ENCODE measurements at regions not wholly inside any gene's neighbourhood (a gene's known extent, or its start where the extent isn't known, plus 50 kb on each side); places are given as distances from the start of the nearest gene placed in this dataset.

GRCh38 chr3:72447059-72447946, 400.9 kb downstream of the SHQ1 start:
- FAIRE-seq (peak; percentile 56), DNase-seq (ENCODE audit: low read depth, low spot score) (peak; percentile 84)
- no peaks in the 10 kb centered on the region for H3K9me3 ChIP-seq (replicated peaks; ENCODE audit: control insufficient read depth, insufficient read depth, low read length)
- no peaks in the 10 kb centered on the region for H3K9me1 ChIP-seq (replicated peaks; ENCODE audit: control insufficient read depth, extremely low read depth, insufficient read depth, low read length)
- no peak overlapping the region for H3K27ac ChIP-seq (ENCODE audit: insufficient read depth, low read depth, low read length)
- H3K27me3 ChIP-seq (ENCODE audit: control insufficient read depth in 2 of 2, insufficient read depth in 2 of 2, low read length in 2 of 2) = peaks cover 11 to 14% of the 10 kb centered on the region in 2 experiments
- no peaks in the 10 kb centered on the region for H3K36me3 ChIP-seq (ENCODE audit: control insufficient read depth in 2 of 2, extremely low read depth in 1 of 2, insufficient read depth in 2 of 2, low read length in 2 of 2)
- no TSS peak for BruUV-seq (replicated peaks)
- intact Hi-C loops (cut with micrococcal nuclease) = loop anchor here (1.0 to 10.0 kb wide), 8 partner anchors 36 to 723 kb away; partner anchors contain the start of gene EIF4E3
- POLR2A ChIA-PET = no interaction called here
- H3K9ac ChIP-seq (replicated peaks; ENCODE audit: extremely low read depth, insufficient read depth, low read length) = peak overlapping the region; percentile 17
- CTCF ChIA-PET = interaction anchor here (0.8 to 1.7 kb wide), 3 partner anchors 20 to 460 kb away, joined by 3 to 4 read pairs (median 3); no protein-coding TSS in a partner anchor
- H4K20me1 ChIP-seq (replicated peaks; ENCODE audit: control insufficient read depth, extremely low read depth, insufficient read depth, low read length) = peaks cover 9% of the 10 kb centered on the region
- TF ChIP-seq, protein P1, sequence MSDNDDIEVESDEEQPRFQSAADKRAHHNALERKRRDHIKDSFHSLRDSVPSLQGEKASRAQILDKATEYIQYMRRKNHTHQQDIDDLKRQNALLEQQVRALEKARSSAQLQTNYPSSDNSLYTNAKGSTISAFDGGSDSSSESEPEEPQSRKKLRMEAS (IDR thresholded peaks at IDR 0.05; ENCODE audit: insufficient read depth, insufficient read length) = peak; percentile 44
- TF ChIP-seq POLR2AphosphoS5 (IDR thresholded peaks at IDR 0.05; ENCODE audit: insufficient read depth, low read depth, low read length) = no peak
- peak overlapping the region; percentile 49 for H3K4me2 ChIP-seq (ENCODE audit: insufficient read depth, low read length)
- peak overlapping the region; percentile 94 for H2AFZ ChIP-seq (ENCODE audit: low read depth, low read length)
- H3K4me3 ChIP-seq (replicated peaks in 1 of 3; ENCODE audit: insufficient read depth in 1 of 3, low read depth in 1 of 3, low read length in 3 of 3) = peak overlapping the region in 2 of 3 experiments; percentile 23 to 95
- H3K4me1 ChIP-seq (ENCODE audit: control insufficient read depth, extremely low read depth, insufficient read depth, low read length) = peaks cover 10% of the 10 kb centered on the region
- dilution Hi-C loops (cut with MboI; ENCODE audit: extremely low pct_ligation_motif_present, low sequenced_read_pairs) = no loop called here
- H3K79me2 ChIP-seq (ENCODE audit: control insufficient read depth, insufficient read depth, low read length) = peaks cover 37% of the 10 kb centered on the region

GRCh38 chr3:72446218-72447058, 401.8 kb downstream of the SHQ1 start, which contains the start of gene RYBP:
Gene RYBP, minus strand, starts transcription at chr3:72446621.
- CTCF ChIA-PET = interaction anchor here (1.0 to 1.7 kb wide), 3 partner anchors 21 to 143 kb away, joined by 3 to 4 read pairs (median 3); no protein-coding TSS in a partner anchor
- FAIRE-seq = no peak

More at GRCh38 chr3:72446218-72447058, 401.8 kb downstream of the SHQ1 start, which contains the start of gene RYBP:
- no peaks in the 10 kb centered on the region for H3K9me3 ChIP-seq (replicated peaks; ENCODE audit: control insufficient read depth, insufficient read depth, low read length)
- TF ChIP-seq POLR2A (IDR thresholded peaks at IDR 0.05; ENCODE audit: low read depth, low read length) (peak; percentile 34), GATA2 (IDR thresholded peaks at IDR 0.05; ENCODE audit: insufficient read depth, insufficient read length, low read depth, low read length) (no peak), CTCF (IDR thresholded peaks at IDR 0.05; ENCODE audit: extremely low read depth in 1 of 2, insufficient read depth in 1 of 2, low read depth in 1 of 2, low read length in 2 of 2) (peak in 1 of 2 donors; percentile 4)
- POLR2A ChIA-PET = no interaction called here
- peaks cover 40% of the 10 kb centered on the region for H3K79me2 ChIP-seq (ENCODE audit: control insufficient read depth, insufficient read depth, low read length)
- dilution Hi-C loops (cut with MboI; ENCODE audit: extremely low pct_ligation_motif_present, low sequenced_read_pairs) (no loop called here), intact Hi-C loops (cut with micrococcal nuclease) (loop anchor here (1.0 to 10.0 kb wide), 9 partner anchors 37 to 722 kb away; partner anchors contain the start of gene EIF4E3)
- peak within 1 kb of the TSS; percentile 58 for H3K27ac ChIP-seq (ENCODE audit: insufficient read depth, low read depth, low read length)
- BruUV-seq (replicated peaks) = no TSS peak
- H2AFZ ChIP-seq (ENCODE audit: low read depth, low read length) = peak within 1 kb of the TSS; percentile 94
- peaks cover 17% of the 10 kb centered on the region for H3K4me1 ChIP-seq (ENCODE audit: control insufficient read depth, extremely low read depth, insufficient read depth, low read length)
- peak; percentile 46 for DNase-seq (ENCODE audit: low read depth, low spot score)
- peaks cover 11% of the 10 kb centered on the region for H4K20me1 ChIP-seq (replicated peaks; ENCODE audit: control insufficient read depth, extremely low read depth, insufficient read depth, low read length)
- peaks cover 6% of the 10 kb centered on the region in 2 experiments for H3K27me3 ChIP-seq (ENCODE audit: control insufficient read depth in 2 of 2, insufficient read depth in 2 of 2, low read length in 2 of 2)
- H3K9me1 ChIP-seq (replicated peaks; ENCODE audit: control insufficient read depth, extremely low read depth, insufficient read depth, low read length) = no peaks in the 10 kb centered on the region
- H3K9ac ChIP-seq (replicated peaks; ENCODE audit: extremely low read depth, insufficient read depth, low read length) = peak within 1 kb of the TSS; percentile 96
- H3K4me2 ChIP-seq (ENCODE audit: insufficient read depth, low read length) = peak within 1 kb of the TSS; percentile 99
- H3K36me3 ChIP-seq (ENCODE audit: control insufficient read depth in 2 of 2, extremely low read depth in 1 of 2, insufficient read depth in 2 of 2, low read length in 2 of 2) = no peaks in the 10 kb centered on the region
- peak within 1 kb of the TSS; percentile 95 to 98 (median 97) for H3K4me3 ChIP-seq (replicated peaks in 1 of 3; ENCODE audit: insufficient read depth in 1 of 3, low read depth in 1 of 3, low read length in 3 of 3)

Data from endothelial cell of umbilical vein (primary cell).